Breast epithelium (tissue), 3 donors: ENCODE measurements at regions not wholly inside any gene's neighbourhood (a gene's known extent, or its start where the extent isn't known, plus 50 kb on each side); places are given as distances from the start of the nearest gene placed in this dataset.

Experiments used
- CTCF ChIP-seq, 3 donors: fragments of 450-650 bp; IDR thresholded peaks; one replicate each; pipeline ENCODE4 v1.5.1; 2016 to 2017; ENCODE audit warnings: antibody characterized with exemption in 3 of 3, mild to moderate bottlenecking in 3 of 3, moderate library complexity in 3 of 3
- POLR2A ChIP-seq: fragments of 450-650 bp; IDR thresholded peaks from one replicate; pipeline ENCODE4 v1.6.1; 2016; ENCODE audit warnings: antibody characterized with exemption, mild to moderate bottlenecking, moderate library complexity

GRCh38 chr18:76654577-76654976, 159.5 kb upstream of the ZNF516 start:
- TF ChIP-seq CTCF (IDR thresholded peaks at IDR 0.05) = no peak
- no peak for TF ChIP-seq POLR2A
